HL-60 (cell line): ENCODE measurements at regions not wholly inside any gene's neighbourhood (a gene's known extent, or its start where the extent isn't known, plus 50 kb on each side); places are given as distances from the start of the nearest gene placed in this dataset.

Source experiments
- DNase-seq, 2 experiments: peaks; one replicate each; pipeline ENCODE4 v3.0.0-alpha.2; 2010 to 2020; ENCODE audit warnings: low read depth in 1 of 2, low spot score in 1 of 2
- H3K27ac ChIP-seq: fragments of 250-450 bp; sonication (Bioruptor Pico); replicated peaks from 2 replicates; pipeline ENCODE4 v1.5.1; 2020; ENCODE audit warnings: mild to moderate bottlenecking, moderate library complexity
- H3K27me3 ChIP-seq: fragments of 250-450 bp; sonication (Bioruptor Pico); 2 replicates; pipeline ENCODE4 v1.5.1; 2021; ENCODE audit warnings: mild to moderate bottlenecking, moderate library complexity; ENCODE audit not compliant: insufficient read depth, poor library complexity, severe bottlenecking
- H3K4me3 ChIP-seq: replicated peaks from 2 replicates; pipeline ENCODE4 v1.5.1; 2011; ENCODE audit warnings: mild to moderate bottlenecking, control low read depth, low read length; ENCODE audit not compliant: insufficient read depth
- CTCF ChIP-seq: IDR thresholded peaks from one replicate; pipeline ENCODE4 v1.5.1; 2011; ENCODE audit warnings: low read length, control low read depth, inconsistent platforms; ENCODE audit not compliant: insufficient read depth
- GABPA ChIP-seq: IDR thresholded peaks from 2 replicates; pipeline ENCODE4 v1.6.1; 2012; ENCODE audit warnings: low read depth
- POLR2AphosphoS5 ChIP-seq: IDR thresholded peaks from 2 replicates; pipeline ENCODE4 v1.6.1; 2012; ENCODE audit warnings: low read depth
- REST ChIP-seq: IDR thresholded peaks from 2 replicates; pipeline ENCODE4 v1.6.1; 2012; ENCODE audit warnings: low read depth; ENCODE audit not compliant: insufficient replicate concordance
- SPI1 ChIP-seq: IDR thresholded peaks from 2 replicates; pipeline ENCODE4 v1.6.1; 2012; ENCODE audit warnings: low read depth, mild to moderate bottlenecking, borderline replicate concordance

- Histone ChIP-seq H3K4me3 (no peak overlapping the region), H3K27me3 (no peaks in the 10 kb centered on the region), H3K27ac (no peak overlapping the region)
- no peak for TF ChIP-seq POLR2AphosphoS5
- TF ChIP-seq CTCF = no peak
- no peak for TF ChIP-seq GABPA
- TF ChIP-seq SPI1 = no peak
- no peak for TF ChIP-seq REST
- no peak for DNase-seq
Observed at GRCh38 chr3:188052169-188053035, 101.6 kb upstream of the LPP start.

GRCh38 chr3:188053036-188053340 lies 101.0 kb upstream of the LPP start:
- DNase-seq = no peak
- no peaks in the 10 kb centered on the region for H3K27me3 ChIP-seq
- H3K27ac ChIP-seq = no peak overlapping the region
- no peak overlapping the region for H3K4me3 ChIP-seq
- TF ChIP-seq POLR2AphosphoS5 = no peak
- no peak for TF ChIP-seq SPI1
- TF ChIP-seq CTCF = no peak
- TF ChIP-seq REST = no peak
- TF ChIP-seq GABPA = no peak

GRCh38 chr3:188053710-188054380 lies 100.1 kb upstream of the LPP start:
- Histone ChIP-seq H3K27me3 (no peaks in the 10 kb centered on the region), H3K4me3 (no peak overlapping the region), H3K27ac (no peak overlapping the region)
- TF ChIP-seq GABPA (no peak), REST (no peak), POLR2AphosphoS5 (no peak), CTCF (no peak), SPI1 (no peak)
- DNase-seq = no peak
